GM23248 (cell line): ENCODE measurements at regions not wholly inside any gene's neighbourhood (a gene's known extent, or its start where the extent isn't known, plus 50 kb on each side); places are given as distances from the start of the nearest gene placed in this dataset.

Experiments used
- DNase-seq: peaks from one replicate; pipeline ENCODE4 v3.0.0-alpha.2; 2015
- H2AFZ ChIP-seq: fragments of 200-600 bp; sonication (generic); 2 replicates; pipeline ENCODE4 v1.6.1; 2016; ENCODE audit warnings: antibody characterized with exemption
- H3F3A ChIP-seq: fragments of 200-600 bp; sonication (generic); 2 replicates; pipeline ENCODE4 v1.6.1; 2016; ENCODE audit warnings: mild to moderate bottlenecking, antibody characterized with exemption, mixed run types; ENCODE audit not compliant: insufficient read depth
- H3K27ac ChIP-seq: fragments of 200-600 bp; sonication (generic); 2 replicates; pipeline ENCODE4 v1.5.1; 2016; ENCODE audit warnings: mild to moderate bottlenecking
- H3K27me3 ChIP-seq: fragments of 200-600 bp; sonication (generic); replicated peaks from 2 replicates; pipeline ENCODE4 v1.6.1; 2016; ENCODE audit warnings: mild to moderate bottlenecking; ENCODE audit not compliant: insufficient read depth
- H3K36me3 ChIP-seq: fragments of 200-600 bp; sonication (generic); 2 replicates; pipeline ENCODE4 v1.6.1; 2016; ENCODE audit warnings: low read depth, mild to moderate bottlenecking
- H3K4me1 ChIP-seq: fragments of 200-600 bp; sonication (generic); 2 replicates; pipeline ENCODE4 v1.6.1; 2016; ENCODE audit warnings: mild to moderate bottlenecking; ENCODE audit not compliant: insufficient read depth
- H3K4me2 ChIP-seq: fragments of 200-600 bp; sonication (generic); one replicate; pipeline ENCODE4 v1.6.1; 2016; ENCODE audit warnings: mild to moderate bottlenecking; ENCODE audit not compliant: unreplicated experiment
- H3K4me3 ChIP-seq: fragments of 200-600 bp; sonication (generic); 2 replicates; pipeline ENCODE4 v1.5.1; 2016; ENCODE audit warnings: mild to moderate bottlenecking
- H3K79me2 ChIP-seq: fragments of 200-600 bp; sonication (generic); 2 replicates; pipeline ENCODE4 v1.6.1; 2016; ENCODE audit warnings: mild to moderate bottlenecking; ENCODE audit not compliant: insufficient read depth
- H3K9ac ChIP-seq: fragments of 200-600 bp; sonication (generic); 2 replicates; pipeline ENCODE4 v1.6.1; 2016; ENCODE audit warnings: mild to moderate bottlenecking
- H3K9me2 ChIP-seq: fragments of 200-600 bp; sonication (generic); 2 replicates; pipeline ENCODE4 v1.6.1; 2016; ENCODE audit warnings: mixed run types, mild to moderate bottlenecking, moderate library complexity; ENCODE audit not compliant: insufficient read depth
- H3K9me3 ChIP-seq: fragments of 200-600 bp; sonication (generic); one replicate; pipeline ENCODE4 v1.6.1; 2017; ENCODE audit warnings: low read depth
- H4K20me1 ChIP-seq: fragments of 200-600 bp; sonication (generic); 2 replicates; pipeline ENCODE4 v1.6.0; 2016; ENCODE audit not compliant: insufficient read depth
- EZH2 ChIP-seq: fragments of 200-600 bp; sonication (generic); IDR thresholded peaks from 2 replicates; pipeline ENCODE4 v1.6.1; 2018; ENCODE audit warnings: antibody characterized with exemption, mild to moderate bottlenecking; ENCODE audit not compliant: insufficient read depth, poor library complexity, severe bottlenecking
- EZH2phosphoT487 ChIP-seq: fragments of 200-600 bp; sonication (generic); IDR thresholded peaks from 2 replicates; pipeline ENCODE4 v1.6.1; 2018; ENCODE audit warnings: antibody characterized with exemption, moderate library complexity, mild to moderate bottlenecking, low read depth; ENCODE audit not compliant: insufficient read depth
- WGBS, 2 experiments: methylation state at CpG; one replicate each; pipeline ENCODE4 v1.1.6; 2015 to 2017; ENCODE audit warnings: low lambda C conversion rate in 2 of 2, low coverage in 1 of 2; ENCODE audit errors: missing lambda C conversion rate in 2 of 2; 5-methylcytosine and 5-hydroxymethylcytosine counted together
- in situ Hi-C: fragments of 300-500 bp; cut with MboI; formaldehyde crosslinking; loops from 2 replicates; pipeline ENCODE4 v1.15.0; 2020

GRCh38 chr2:15081356-15081755 is 448.8 kb downstream of the LRATD1 start:
- in situ Hi-C loops, result no loop called here
- H3K36me3 ChIP-seq, result no peaks in the 10 kb centered on the region
- WGBS, 2 experiments, result 23 to 29% methylated on average over 6 of the region's 6 CpGs
- H3K9me3 ChIP-seq, result no peaks in the 10 kb centered on the region
- DNase-seq, result no peak
- H3K9ac ChIP-seq, result no peak overlapping the region
- no peaks in the 10 kb centered on the region for H3K27me3 ChIP-seq
- no peaks in the 10 kb centered on the region for H4K20me1 ChIP-seq
- no peak overlapping the region for H3K4me3 ChIP-seq
- H3K79me2 ChIP-seq, result no peaks in the 10 kb centered on the region
- no peaks in the 10 kb centered on the region for H3F3A ChIP-seq
- H3K4me2 ChIP-seq, result no peak overlapping the region
- H2AFZ ChIP-seq, result no peak overlapping the region
- no peak overlapping the region for H3K27ac ChIP-seq
- TF ChIP-seq EZH2, result no peak
- no peak for TF ChIP-seq EZH2phosphoT487
- H3K4me1 ChIP-seq, result no peaks in the 10 kb centered on the region
- H3K9me2 ChIP-seq, result no peaks in the 10 kb centered on the region

GRCh38 chr2:15082105-15083058 is 449.9 kb downstream of the LRATD1 start:
- H3K4me1 ChIP-seq, result no peaks in the 10 kb centered on the region
- WGBS, 2 experiments, result 22 to 24% methylated on average over 5 of the region's 5 CpGs
- H3K9me2 ChIP-seq, result no peaks in the 10 kb centered on the region
- H3K79me2 ChIP-seq, result no peaks in the 10 kb centered on the region
- H3K27me3 ChIP-seq, result no peaks in the 10 kb centered on the region
- TF ChIP-seq EZH2 (no peak), EZH2phosphoT487 (no peak)
- H4K20me1 ChIP-seq, result no peaks in the 10 kb centered on the region
- no peak overlapping the region for H3K4me2 ChIP-seq
- H2AFZ ChIP-seq, result no peak overlapping the region
- no peaks in the 10 kb centered on the region for H3F3A ChIP-seq
- no peak overlapping the region for H3K9ac ChIP-seq
- in situ Hi-C loops, result no loop called here
- no peaks in the 10 kb centered on the region for H3K9me3 ChIP-seq
- H3K27ac ChIP-seq, result no peak overlapping the region
- H3K4me3 ChIP-seq, result no peak overlapping the region
- no peak for DNase-seq
- no peaks in the 10 kb centered on the region for H3K36me3 ChIP-seq

GRCh38 chr2:15084826-15085489 is 452.4 kb downstream of the LRATD1 start:
- no peak overlapping the region for H3K27ac ChIP-seq
- H3K4me2 ChIP-seq, result no peak overlapping the region
- no peak for TF ChIP-seq EZH2phosphoT487
- no peak for TF ChIP-seq EZH2
- DNase-seq, result no peak
- H2AFZ ChIP-seq, result no peak overlapping the region
- no peaks in the 10 kb centered on the region for H3F3A ChIP-seq
- H4K20me1 ChIP-seq, result no peaks in the 10 kb centered on the region
- H3K9ac ChIP-seq, result no peak overlapping the region
- no peak overlapping the region for H3K4me3 ChIP-seq
- 65 to 73% methylated on average over 22 to 33 of the region's 33 CpGs for WGBS, 2 experiments
- H3K4me1 ChIP-seq, result no peaks in the 10 kb centered on the region
- no peaks in the 10 kb centered on the region for H3K9me3 ChIP-seq
- no peaks in the 10 kb centered on the region for H3K36me3 ChIP-seq
- no peaks in the 10 kb centered on the region for H3K9me2 ChIP-seq
- in situ Hi-C loops, result no loop called here
- no peaks in the 10 kb centered on the region for H3K27me3 ChIP-seq
- no peaks in the 10 kb centered on the region for H3K79me2 ChIP-seq

- no peaks in the 10 kb centered on the region for H3K79me2 ChIP-seq
- H3K4me2 ChIP-seq, result no peak overlapping the region
- H2AFZ ChIP-seq, result no peak overlapping the region
- H3K9me2 ChIP-seq, result no peaks in the 10 kb centered on the region
- DNase-seq, result no peak
- H3K4me1 ChIP-seq, result no peaks in the 10 kb centered on the region
- WGBS, 2 experiments, result 3 to 7% methylated on average over 1 of the region's 1 CpG
- H3K36me3 ChIP-seq, result no peaks in the 10 kb centered on the region
- H3K27ac ChIP-seq, result no peak overlapping the region
- H3F3A ChIP-seq, result no peaks in the 10 kb centered on the region
- in situ Hi-C loops, result no loop called here
- no peak for TF ChIP-seq EZH2phosphoT487
- TF ChIP-seq EZH2, result no peak
- no peaks in the 10 kb centered on the region for H3K9me3 ChIP-seq
- no peak overlapping the region for H3K4me3 ChIP-seq
- H3K9ac ChIP-seq, result no peak overlapping the region
- no peaks in the 10 kb centered on the region for H4K20me1 ChIP-seq
- no peaks in the 10 kb centered on the region for H3K27me3 ChIP-seq
These were observed 459.7 kb downstream of the LRATD1 start for GRCh38 chr2:15092181-15092580.
